ENCODE measurements at regions not wholly inside any gene's neighbourhood (a gene's known extent, or its start where the extent isn't known, plus 50 kb on each side); places are given as distances from the start of the nearest gene placed in this dataset.

DNA sequence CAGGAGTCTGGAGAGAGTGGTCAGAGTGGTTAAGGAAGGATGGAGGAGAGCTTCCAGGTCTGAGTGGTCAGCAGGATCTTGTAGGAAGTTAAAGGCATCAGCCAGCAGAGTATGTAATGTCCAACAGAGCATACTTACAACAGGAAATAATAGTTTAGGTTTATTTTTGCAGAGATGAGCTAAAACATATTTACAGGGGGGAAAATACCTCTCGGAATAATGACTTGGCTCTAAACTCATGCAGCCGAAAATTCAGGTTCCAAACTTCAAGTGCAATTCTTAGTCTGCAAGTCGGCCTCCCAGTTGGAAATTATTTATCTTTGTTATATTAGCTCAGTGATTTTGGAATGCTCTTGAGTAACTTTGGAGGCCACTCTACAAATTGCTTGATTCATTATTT, 385.0 kb upstream of the C2CD4B start:
- H3K27ac ChIP-seq = no peak overlapping the region
- H3K4me1 ChIP-seq = peaks cover 16 to 42% (median 26%) of the 10 kb centered on the region in 4 donors
- TF ChIP-seq, protein P1, sequence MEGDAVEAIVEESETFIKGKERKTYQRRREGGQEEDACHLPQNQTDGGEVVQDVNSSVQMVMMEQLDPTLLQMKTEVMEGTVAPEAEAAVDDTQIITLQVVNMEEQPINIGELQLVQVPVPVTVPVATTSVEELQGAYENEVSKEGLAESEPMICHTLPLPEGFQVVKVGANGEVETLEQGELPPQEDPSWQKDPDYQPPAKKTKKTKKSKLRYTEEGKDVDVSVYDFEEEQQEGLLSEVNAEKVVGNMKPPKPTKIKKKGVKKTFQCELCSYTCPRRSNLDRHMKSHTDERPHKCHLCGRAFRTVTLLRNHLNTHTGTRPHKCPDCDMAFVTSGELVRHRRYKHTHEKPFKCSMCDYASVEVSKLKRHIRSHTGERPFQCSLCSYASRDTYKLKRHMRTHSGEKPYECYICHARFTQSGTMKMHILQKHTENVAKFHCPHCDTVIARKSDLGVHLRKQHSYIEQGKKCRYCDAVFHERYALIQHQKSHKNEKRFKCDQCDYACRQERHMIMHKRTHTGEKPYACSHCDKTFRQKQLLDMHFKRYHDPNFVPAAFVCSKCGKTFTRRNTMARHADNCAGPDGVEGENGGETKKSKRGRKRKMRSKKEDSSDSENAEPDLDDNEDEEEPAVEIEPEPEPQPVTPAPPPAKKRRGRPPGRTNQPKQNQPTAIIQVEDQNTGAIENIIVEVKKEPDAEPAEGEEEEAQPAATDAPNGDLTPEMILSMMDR (IDR thresholded peaks at IDR 0.05) = no peak
- no peak for TF ChIP-seq EP300 (IDR thresholded peaks at IDR 0.05)
- no peak for TF ChIP-seq POLR2AphosphoS5 (IDR thresholded peaks at IDR 0.05)
- TF ChIP-seq POLR2A (IDR thresholded peaks at IDR 0.05) = no peak
- no peaks in the 10 kb centered on the region for H3K36me3 ChIP-seq
- intact Hi-C loops (cut with DNase I; ENCODE audit: low total_unique reads) = no loop called here
- 44 to 71% (median 53%) methylated on average over 3 of the region's 3 CpGs for WGBS, 5 donors
- no peak overlapping the region for H3K4me3 ChIP-seq
- H3K27me3 ChIP-seq = no peaks in the 10 kb centered on the region
- no peak for DNase-seq
- no peaks in the 10 kb centered on the region for H3K9me3 ChIP-seq

DNA sequence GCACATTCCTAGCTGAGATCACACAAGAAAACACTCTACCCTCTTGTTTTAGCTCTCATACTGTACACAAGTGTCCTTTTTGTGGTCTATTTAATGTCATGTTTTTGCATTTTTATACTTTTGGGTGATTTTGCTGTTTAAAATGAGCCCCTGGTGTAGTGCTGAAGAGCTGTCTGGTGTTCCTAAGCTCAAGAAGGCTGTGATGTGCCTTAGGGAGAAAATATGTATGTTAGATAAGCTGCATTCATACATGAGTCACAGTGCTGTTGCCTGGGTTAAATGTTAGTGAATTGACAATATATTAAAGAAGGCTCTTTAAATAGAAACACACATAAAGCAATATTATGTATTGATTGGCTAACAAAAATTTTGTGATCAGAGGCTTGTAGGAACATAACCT, 387.4 kb upstream of the C2CD4B start:
- Histone ChIP-seq H3K4me1 (peaks cover 0 to 19% (median 6%) of the 10 kb centered on the region in 4 donors), H3K4me3 (no peak overlapping the region), H3K27ac (no peak overlapping the region), H3K36me3 (no peaks in the 10 kb centered on the region), H3K9me3 (no peaks in the 10 kb centered on the region), H3K27me3 (no peaks in the 10 kb centered on the region)
- intact Hi-C loops (cut with DNase I; ENCODE audit: low total_unique reads) = no loop called here
- no peak for DNase-seq
- TF ChIP-seq, protein P1 (IDR thresholded peaks at IDR 0.05) = no peak
- TF ChIP-seq EP300 (IDR thresholded peaks at IDR 0.05) = no peak
- no peak for TF ChIP-seq POLR2A (IDR thresholded peaks at IDR 0.05)
- TF ChIP-seq POLR2AphosphoS5 (IDR thresholded peaks at IDR 0.05) = no peak

DNA sequence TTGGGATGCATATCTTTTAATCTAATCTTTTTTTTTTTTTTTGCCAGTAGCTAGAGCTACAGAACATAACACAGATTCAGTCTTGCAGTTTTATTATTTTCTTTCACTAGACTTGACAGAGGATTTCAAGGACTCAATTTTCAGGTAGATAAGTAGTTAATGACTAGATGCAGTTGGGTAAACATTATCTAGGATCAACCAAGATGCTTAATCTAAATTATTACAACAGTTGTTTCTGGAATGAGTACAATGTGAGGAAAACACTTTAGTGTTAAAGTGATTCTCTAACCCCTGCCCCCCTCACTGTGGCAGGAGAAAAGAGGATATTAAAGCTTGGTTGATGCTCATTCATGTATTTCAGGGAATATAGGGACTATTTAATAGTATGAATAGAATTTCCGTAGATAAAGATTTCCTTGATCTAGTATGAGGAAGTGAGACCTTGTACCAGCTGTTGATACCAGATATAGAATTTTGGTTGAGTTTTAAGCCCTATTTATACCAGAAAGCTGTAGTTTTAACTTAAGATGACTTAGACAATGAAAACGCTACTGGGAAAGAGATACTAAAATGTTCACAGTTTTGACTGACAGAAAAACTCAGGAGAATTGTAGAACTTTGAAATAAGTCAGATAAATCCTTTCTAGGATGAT, 389.0 kb upstream of the C2CD4B start:
- intact Hi-C loops (cut with DNase I; ENCODE audit: low total_unique reads) = no loop called here
- H3K4me3 ChIP-seq = no peak overlapping the region
- H3K9me3 ChIP-seq = no peaks in the 10 kb centered on the region
- peaks cover 0 to 18% (median 6%) of the 10 kb centered on the region in 4 donors for H3K4me1 ChIP-seq
- H3K36me3 ChIP-seq = no peaks in the 10 kb centered on the region
- 58 to 75% (median 63%) methylated on average over 2 of the region's 2 CpGs for WGBS, 5 donors
- no peaks in the 10 kb centered on the region for H3K27me3 ChIP-seq
- TF ChIP-seq EP300 (IDR thresholded peaks at IDR 0.05) = no peak
- TF ChIP-seq, protein P1 (IDR thresholded peaks at IDR 0.05) = no peak
- no peak for TF ChIP-seq POLR2A (IDR thresholded peaks at IDR 0.05)
- TF ChIP-seq POLR2AphosphoS5 (IDR thresholded peaks at IDR 0.05) = no peak
- no peak overlapping the region for H3K27ac ChIP-seq
- no peak for DNase-seq

DNA sequence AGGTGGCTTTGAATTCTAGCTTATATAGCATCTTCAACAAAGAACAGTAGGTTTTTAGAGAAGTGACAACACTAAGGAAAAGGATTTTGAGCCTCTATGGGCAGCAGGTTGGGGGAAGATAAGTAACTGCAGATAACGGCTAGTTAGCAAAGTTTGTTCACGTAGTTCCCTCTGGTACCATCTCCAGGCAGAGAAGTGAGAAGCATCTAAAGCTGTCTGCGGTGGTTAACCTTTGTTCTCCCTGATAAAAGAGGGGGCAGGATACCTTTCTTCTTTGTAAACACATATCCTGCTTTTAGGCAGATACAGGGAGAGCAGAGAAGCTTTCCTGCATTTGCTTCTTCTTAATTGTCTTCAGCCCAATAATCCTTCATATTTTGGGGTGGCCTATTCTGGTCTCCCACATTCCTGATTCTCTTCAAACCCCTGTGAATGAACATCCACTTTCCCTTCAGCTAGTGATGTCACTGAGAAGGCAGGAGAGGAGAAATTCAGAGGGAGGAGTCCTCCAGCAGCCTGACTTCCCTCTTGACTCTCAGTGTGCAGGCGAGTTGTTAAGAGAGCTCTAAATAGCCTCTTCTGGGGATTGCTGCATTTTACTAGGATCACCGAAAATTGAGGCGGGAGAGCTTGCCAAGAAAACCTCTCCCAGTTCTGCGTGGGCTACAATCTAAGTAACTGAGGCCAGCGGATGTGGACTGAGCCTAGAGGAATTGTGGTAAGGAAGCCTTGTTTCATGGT, 393.7 kb upstream of the C2CD4B start:
- intact Hi-C loops (cut with DNase I; ENCODE audit: low total_unique reads) = no loop called here
- TF ChIP-seq POLR2AphosphoS5 (IDR thresholded peaks at IDR 0.05) = no peak
- TF ChIP-seq, protein P1 (IDR thresholded peaks at IDR 0.05) = no peak
- WGBS, 5 donors = 64 to 78% (median 72%) methylated on average over 8 of the region's 8 CpGs

More for the DNA sequence above, 393.7 kb upstream of the C2CD4B start:
- peak overlapping the region in 2 of 5 donors; percentile 26 to 79 for H3K27ac ChIP-seq
- no peak overlapping the region for H3K4me3 ChIP-seq
- H3K36me3 ChIP-seq = no peaks in the 10 kb centered on the region
- H3K27me3 ChIP-seq = no peaks in the 10 kb centered on the region
- H3K9me3 ChIP-seq = no peaks in the 10 kb centered on the region
- H3K4me1 ChIP-seq = peaks cover 13 to 34% (median 18%) of the 10 kb centered on the region in 4 donors
- peak in 1 of 2 donors; percentile 77 for DNase-seq
